ENCODE measurements at regions not wholly inside any gene's neighbourhood (a gene's known extent, or its start where the extent isn't known, plus 50 kb on each side); places are given as distances from the start of the nearest gene placed in this dataset.

DNA sequence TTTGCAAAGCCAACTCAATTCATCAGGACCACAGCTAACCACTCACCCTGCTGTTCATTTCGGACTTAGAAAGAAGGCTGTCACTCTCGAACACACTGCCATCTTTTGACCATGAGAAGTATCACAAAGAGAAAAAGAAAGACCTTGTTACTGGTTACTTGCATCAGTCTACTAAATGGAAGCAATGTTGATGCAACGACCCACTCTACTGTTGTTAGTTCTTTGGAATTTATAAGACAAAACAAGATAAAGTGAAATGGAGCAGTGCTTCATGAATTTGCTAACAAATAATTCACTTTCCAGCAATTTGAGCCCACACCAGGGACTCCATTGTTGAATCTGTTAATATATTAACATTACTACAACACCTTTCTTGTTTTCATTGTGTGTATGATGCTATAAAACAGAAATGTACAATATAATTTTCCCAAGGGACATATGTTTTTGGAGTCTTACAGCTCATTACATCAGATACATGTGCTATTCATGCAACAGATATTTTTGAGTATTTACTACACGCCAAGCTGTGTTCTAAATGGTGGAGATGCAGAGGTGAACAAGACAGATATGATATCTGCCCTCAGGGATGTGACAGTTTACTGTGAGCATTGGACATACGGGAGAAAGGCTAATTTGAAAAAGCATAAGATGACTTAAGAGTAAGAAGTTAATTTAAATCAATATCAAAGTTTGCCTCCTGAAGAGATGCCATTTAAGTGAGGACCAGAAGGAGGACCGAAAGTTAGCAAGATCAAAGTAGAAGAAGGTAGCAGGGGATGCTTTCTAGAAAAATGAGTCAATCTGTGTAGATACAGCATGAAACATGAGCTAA is 87.2 kb downstream of the AREG start:
- TF ChIP-seq, protein P1, sequence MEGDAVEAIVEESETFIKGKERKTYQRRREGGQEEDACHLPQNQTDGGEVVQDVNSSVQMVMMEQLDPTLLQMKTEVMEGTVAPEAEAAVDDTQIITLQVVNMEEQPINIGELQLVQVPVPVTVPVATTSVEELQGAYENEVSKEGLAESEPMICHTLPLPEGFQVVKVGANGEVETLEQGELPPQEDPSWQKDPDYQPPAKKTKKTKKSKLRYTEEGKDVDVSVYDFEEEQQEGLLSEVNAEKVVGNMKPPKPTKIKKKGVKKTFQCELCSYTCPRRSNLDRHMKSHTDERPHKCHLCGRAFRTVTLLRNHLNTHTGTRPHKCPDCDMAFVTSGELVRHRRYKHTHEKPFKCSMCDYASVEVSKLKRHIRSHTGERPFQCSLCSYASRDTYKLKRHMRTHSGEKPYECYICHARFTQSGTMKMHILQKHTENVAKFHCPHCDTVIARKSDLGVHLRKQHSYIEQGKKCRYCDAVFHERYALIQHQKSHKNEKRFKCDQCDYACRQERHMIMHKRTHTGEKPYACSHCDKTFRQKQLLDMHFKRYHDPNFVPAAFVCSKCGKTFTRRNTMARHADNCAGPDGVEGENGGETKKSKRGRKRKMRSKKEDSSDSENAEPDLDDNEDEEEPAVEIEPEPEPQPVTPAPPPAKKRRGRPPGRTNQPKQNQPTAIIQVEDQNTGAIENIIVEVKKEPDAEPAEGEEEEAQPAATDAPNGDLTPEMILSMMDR (IDR thresholded peaks at IDR 0.05), result peak; percentile 18 to 35 (median 33)
- TF ChIP-seq POLR2A (IDR thresholded peaks at IDR 0.05) (no peak), EP300 (IDR thresholded peaks at IDR 0.05) (no peak)
